Tongue (tissue), 1 donor: ENCODE measurements at regions not wholly inside any gene's neighbourhood (a gene's known extent, or its start where the extent isn't known, plus 50 kb on each side); places are given as distances from the start of the nearest gene placed in this dataset.
"Not testable (repeated sequence)": the region's sequence is repeated elsewhere in the genome, so short reads cannot be mapped to it uniquely, and the experiment has no call there.

Experiments
- DNase-seq: peaks from one replicate; pipeline ENCODE4 v3.0.0-alpha.2; 2015

- no peak for DNase-seq
Observed at GRCh38 chr3:132987396-132987795, 50.8 kb upstream of the TMEM108 start.

GRCh38 chr3:132984181-132984580 lies 54.0 kb upstream of the TMEM108 start:
- no peak for DNase-seq

- peak; percentile 9 for DNase-seq
Observed at GRCh38 chr3:132983143-132983770, 54.9 kb upstream of the TMEM108 start.

- DNase-seq = no peak
Observed at GRCh38 chr3:132981719-132982118, 56.5 kb upstream of the TMEM108 start.

DNA sequence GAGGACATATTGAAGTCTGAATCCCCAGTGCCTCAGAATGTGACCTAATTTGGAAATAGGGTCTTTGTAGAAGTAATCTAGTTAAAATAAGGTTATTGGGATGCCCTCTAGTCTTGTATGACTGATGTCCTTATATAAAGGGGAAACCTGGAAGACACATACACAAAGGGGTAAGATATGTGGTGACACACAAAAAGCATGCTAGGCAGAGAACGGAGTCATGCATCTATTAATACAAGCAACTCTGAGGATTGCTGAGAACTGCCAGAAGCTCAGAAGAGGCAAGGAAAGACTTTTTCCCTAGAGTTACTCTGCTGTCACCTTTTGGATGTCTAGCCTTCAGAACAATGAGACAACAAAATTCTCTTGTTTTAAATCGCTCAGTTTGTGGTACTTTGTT lies 58.1 kb upstream of the TMEM108 start:
- DNase-seq = no peak

DNA sequence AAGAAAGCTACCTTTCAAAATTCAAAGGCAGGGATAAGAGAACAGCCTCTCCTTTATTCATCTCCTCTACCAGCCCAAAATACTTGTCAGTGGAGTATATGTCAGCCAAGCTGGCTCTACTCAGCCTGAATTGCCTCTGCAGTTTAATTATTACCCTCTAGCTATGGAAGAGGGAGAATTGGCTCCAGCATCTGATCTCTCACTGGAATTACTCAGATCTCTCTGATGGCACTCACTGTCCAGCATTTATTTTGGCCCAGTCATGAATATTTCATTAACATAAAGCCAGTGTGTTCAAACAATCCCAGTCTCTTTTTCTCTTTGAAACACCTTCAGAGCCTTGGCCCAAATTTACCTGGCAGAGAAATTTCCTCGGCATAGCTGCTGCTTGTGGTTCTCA lies 58.6 kb upstream of the TMEM108 start:
- DNase-seq = no peak

DNA sequence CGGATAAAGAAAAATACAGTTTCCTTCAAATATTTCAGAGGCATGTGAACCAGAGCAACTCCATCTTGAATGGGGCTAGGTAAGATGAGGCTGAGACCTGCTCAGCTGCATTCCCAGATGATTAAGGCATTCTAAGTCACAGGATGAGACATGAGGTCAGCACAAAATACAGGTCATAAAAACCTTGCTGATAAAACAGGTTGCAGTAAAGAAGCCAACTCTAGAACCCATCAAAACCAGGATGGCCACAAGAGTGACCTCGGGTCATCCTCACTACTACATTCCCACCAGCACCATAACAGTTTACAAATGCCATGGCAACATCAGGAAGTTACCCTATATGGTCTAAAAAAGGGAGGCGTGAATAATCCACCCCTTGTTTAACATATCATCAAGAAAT lies 59.2 kb upstream of the TMEM108 start:
- DNase-seq = not testable (repeated sequence)

GRCh38 chr3:132978464-132978863 lies 59.7 kb upstream of the TMEM108 start:
- no peak for DNase-seq

DNA sequence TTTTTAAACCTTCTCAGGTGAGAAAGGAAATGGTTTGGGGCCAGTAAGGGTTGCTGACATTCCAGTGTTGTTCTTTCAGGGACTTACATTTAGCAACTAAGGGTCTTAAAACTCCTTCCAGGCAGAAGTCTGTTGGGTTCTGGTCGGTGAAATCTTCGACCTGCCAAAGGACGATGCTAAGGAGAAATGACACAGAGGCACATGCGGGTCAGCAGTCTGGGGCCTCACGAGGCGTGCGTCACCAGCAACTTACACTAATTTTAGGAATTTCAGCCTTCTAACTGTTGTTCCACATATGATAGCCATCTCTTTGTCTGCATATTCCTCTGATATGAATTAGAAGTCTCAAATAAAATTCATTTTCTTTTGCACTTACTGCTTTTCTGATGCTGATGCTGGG lies 64.1 kb upstream of the TMEM108 start:
- DNase-seq = no peak

DNA sequence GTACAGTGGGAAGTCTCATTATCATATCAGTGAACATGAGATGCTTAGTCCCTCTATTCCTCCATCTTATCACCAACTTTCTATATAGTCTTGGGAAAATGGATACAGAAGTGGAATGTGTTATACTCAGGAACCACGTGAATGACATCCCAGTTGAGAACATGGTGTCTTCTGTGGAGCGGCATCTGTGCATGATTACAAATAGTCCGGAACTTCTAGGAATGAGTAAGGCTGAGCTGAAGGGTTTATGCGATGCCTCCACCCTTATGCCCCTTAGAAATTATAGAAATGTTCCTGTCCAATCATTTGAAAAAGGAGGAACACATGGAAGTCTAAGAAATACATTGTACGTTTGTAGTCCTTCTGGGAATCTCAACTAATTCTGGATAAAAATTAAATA lies 64.8 kb upstream of the TMEM108 start:
- no peak for DNase-seq

DNA sequence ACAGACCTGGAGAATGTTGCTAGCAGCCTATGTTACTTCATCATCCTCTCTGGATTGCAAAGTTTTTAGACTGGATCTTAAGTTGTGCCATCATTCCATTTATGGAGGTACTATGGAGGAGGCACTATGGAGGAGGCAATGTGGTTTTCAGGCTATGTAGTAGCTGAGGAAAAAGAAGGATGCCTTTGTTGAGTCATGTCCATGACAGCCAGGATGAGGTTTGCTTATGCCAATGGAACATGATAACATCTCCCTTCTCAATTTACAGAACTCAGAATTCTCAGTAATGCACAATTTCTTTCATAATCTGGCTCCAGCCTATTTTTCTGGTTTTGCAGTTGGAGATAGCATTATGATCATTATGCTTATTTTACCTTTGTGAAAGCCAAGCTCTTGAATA lies 65.9 kb upstream of the TMEM108 start:
- no peak for DNase-seq

DNA sequence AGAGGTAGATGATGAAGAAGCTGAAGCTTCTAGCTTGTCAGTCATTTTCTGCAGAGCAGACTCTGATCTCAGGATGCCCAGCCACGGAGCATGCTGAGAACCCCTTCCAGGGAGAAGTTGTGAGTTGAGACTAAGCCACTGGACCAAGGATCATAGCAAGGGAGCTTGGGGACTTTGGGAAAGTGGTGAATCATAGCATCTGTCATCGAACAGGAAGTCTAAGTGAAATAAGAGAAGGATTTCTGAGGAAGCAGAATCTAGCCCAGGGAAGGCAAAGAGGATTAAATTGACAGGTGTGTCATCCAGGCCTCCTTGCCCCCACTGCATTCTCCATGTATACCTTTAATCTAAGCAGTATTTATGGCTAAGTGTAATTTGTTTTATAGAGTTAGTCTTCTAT lies 71.8 kb upstream of the TMEM108 start:
- DNase-seq = peak; percentile 28

DNA sequence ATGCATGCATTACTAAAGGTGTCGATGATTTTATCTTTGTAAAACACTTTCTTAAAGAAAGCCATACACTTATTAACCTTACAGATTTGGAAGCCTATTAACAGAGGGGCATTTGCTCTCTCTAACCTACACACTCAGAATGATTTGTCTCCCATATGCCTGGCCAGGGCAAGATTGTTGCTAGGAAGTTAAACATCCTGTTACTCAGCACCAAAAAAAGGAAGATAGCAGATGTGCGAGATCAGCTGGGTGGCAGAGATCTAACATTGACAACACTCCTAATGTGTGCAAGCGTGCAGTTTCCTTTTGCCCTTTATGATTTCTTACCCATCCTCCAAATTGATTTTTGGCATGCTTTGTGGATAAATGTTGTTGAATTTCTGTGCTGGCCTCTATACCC lies 73.9 kb upstream of the TMEM108 start:
- no peak for DNase-seq

GRCh38 chr3:132963786-132964185 lies 74.4 kb upstream of the TMEM108 start:
- no peak for DNase-seq

DNA sequence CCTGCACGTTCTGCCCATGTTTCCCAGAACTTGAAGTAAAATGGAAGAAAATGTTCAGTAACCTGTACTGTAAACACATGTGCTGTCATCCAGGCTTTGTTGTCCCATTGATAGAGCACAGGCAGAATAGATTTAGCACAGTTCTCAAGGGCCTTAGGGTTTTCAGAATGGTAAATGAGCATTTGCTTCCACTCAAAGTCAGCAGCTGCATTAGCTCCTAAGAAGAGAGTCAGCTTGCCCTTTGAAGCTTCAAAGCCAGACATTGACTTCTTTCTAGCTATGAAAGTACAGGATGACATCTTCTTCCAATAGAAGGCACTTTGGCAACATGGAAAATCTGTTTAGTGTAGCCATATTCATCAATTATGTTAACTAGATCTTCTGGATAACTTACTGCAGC lies 76.2 kb upstream of the TMEM108 start:
- peak; percentile 53 for DNase-seq

GRCh38 chr3:132953683-132954082 lies 84.5 kb upstream of the TMEM108 start:
- DNase-seq = no peak

- DNase-seq = no peak
Observed at GRCh38 chr3:132927896-132928295, 110.3 kb upstream of the TMEM108 start.

- no peak for DNase-seq
Observed at GRCh38 chr3:132926098-132926497, 112.1 kb upstream of the TMEM108 start.

DNA sequence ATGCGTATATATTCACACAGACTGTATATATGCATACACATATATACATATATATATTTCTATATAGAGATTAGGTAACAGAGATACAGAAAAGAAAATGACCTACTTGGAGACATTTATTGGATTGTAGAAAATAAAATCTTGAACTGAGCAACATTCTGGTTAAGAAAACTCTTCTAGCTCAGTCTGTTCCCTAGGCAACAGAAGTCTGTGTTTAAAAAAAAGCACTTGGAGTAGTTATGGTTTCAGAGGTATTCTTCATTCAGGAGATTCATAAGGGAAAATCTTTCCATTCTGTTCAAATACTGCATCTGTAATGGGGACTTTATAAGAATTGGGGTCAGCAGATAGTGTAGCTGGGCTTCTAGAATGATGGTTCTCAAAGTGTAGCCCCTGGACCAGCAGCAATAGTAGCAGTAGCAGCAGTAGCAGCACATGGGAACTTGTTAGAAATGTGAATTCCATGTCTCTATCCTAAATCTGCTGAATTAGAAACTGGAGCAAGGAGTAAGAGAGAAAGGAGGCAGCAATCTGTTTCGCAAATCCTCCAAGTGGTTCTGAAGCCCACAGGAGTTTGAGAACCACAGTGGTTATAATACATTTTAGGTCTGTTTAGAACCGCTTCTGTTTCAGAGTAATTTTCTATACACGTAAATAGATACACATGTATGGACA lies 112.8 kb upstream of the TMEM108 start:
- no peak for DNase-seq

- DNase-seq = no peak
Observed at GRCh38 chr3:132916096-132916495, 122.1 kb upstream of the TMEM108 start.

DNA sequence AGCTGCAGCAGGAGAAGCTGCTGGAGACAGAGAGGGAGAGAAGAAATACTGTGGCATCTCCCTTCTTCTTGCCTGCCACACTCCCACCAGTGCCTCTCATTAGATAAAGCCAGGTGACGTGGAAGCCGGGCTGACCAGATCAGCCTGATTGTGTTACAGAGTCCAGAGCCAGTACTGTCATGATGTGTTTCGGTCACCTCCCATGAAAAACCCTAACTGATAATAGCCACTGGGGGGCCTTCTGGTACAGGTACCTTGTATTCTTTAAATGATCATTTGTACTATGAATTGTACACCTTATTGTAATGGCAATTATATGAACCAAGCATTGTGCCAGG lies 125.8 kb upstream of the TMEM108 start:
- DNase-seq = no peak

- no peak for DNase-seq
Observed at GRCh38 chr3:132911741-132912415, 126.3 kb upstream of the TMEM108 start.

DNA sequence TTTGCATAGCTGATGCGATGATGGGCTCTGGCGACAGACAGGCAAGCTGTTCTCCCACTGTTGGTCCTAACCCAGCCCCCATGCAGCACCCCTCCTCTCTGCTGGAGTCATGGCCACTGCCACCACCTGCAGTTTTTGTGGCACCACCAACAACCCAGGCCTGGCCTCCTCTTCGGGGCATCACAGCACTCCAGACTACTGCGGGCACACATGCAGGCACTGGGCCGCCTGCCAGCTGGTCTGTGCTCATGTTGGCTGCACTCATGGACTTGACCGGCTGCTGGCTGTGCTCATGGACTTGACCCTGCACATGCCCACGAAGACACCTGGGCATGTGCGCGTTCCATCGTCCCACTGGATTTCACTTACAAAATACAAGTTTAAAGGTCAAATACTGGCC lies 130.9 kb upstream of the TMEM108 start:
- DNase-seq = no peak

GRCh38 chr3:132900481-132900880 lies 137.7 kb upstream of the TMEM108 start:
- no peak for DNase-seq
